ENCODE measurements at regions not wholly inside any gene's neighbourhood (a gene's known extent, or its start where the extent isn't known, plus 50 kb on each side); places are given as distances from the start of the nearest gene placed in this dataset.

DNA sequence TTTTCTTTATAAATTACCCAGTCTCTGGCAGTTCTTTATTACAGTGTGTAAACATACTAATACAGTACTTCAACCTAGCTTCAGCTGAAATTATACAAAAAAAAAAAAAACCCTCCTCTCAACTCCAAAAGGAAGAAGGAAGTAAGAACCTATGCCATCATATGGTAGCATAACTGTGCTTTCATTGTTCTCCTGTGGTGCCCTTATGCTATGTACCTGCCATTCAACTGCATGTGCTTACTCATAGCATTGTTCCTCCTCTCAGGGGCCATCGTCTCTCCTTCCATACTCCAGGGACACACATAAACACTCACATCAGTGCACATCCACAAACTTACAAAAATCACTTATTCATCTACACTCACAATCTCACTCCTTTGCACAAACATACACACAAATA, 470.1 kb upstream of the HS3ST1 start:
- no peaks in the 10 kb centered on the region for H3K79me2 ChIP-seq (ENCODE audit: control insufficient read depth, insufficient read depth, low read length)
- H2AFZ ChIP-seq (ENCODE audit: control insufficient read depth, low read length), result no peak overlapping the region
- H3K27me3 ChIP-seq (ENCODE audit: control insufficient read depth, extremely low read depth, insufficient read depth, low read length), result no peaks in the 10 kb centered on the region
- no peak overlapping the region for H3K4me2 ChIP-seq (ENCODE audit: control insufficient read depth, extremely low read depth, insufficient read depth, low read depth, low read length)
- no peak overlapping the region for H3K27ac ChIP-seq (ENCODE audit: control insufficient read depth, insufficient read depth, low read length)
- no peaks in the 10 kb centered on the region for H4K20me1 ChIP-seq (ENCODE audit: control insufficient read depth, extremely low read depth, insufficient read depth, low read length)
- DNase-seq (ENCODE audit: low read depth, low spot score), result no peak
- TF ChIP-seq EZH2 (IDR thresholded peaks at IDR 0.05; ENCODE audit: low read length), result no peak
- TF ChIP-seq, protein P1, sequence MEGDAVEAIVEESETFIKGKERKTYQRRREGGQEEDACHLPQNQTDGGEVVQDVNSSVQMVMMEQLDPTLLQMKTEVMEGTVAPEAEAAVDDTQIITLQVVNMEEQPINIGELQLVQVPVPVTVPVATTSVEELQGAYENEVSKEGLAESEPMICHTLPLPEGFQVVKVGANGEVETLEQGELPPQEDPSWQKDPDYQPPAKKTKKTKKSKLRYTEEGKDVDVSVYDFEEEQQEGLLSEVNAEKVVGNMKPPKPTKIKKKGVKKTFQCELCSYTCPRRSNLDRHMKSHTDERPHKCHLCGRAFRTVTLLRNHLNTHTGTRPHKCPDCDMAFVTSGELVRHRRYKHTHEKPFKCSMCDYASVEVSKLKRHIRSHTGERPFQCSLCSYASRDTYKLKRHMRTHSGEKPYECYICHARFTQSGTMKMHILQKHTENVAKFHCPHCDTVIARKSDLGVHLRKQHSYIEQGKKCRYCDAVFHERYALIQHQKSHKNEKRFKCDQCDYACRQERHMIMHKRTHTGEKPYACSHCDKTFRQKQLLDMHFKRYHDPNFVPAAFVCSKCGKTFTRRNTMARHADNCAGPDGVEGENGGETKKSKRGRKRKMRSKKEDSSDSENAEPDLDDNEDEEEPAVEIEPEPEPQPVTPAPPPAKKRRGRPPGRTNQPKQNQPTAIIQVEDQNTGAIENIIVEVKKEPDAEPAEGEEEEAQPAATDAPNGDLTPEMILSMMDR (optimal IDR thresholded peaks at IDR 0.05 in 1 of 3, IDR thresholded peaks at IDR 0.05 in 1 of 3, conservative IDR thresholded peaks at IDR 0.05 in 1 of 3; ENCODE audit: extremely low read depth in 1 of 3, insufficient read depth in 2 of 3, low read length in 3 of 3), result no peak
- no peak overlapping the region for H3K9ac ChIP-seq (ENCODE audit: control insufficient read depth, extremely low read depth, insufficient read depth, low read length)
- no peak for FAIRE-seq
- no peak overlapping the region for H3K4me3 ChIP-seq (ENCODE audit: control insufficient read depth in 2 of 3, extremely low read depth in 1 of 3, insufficient read depth in 2 of 3, low read depth in 1 of 3, low read length in 3 of 3)
- H3K9me1 ChIP-seq (ENCODE audit: control insufficient read depth, extremely low read depth, insufficient read depth, low read length), result no peaks in the 10 kb centered on the region
- no peaks in the 10 kb centered on the region for H3K4me1 ChIP-seq (ENCODE audit: control insufficient read depth, extremely low read depth, insufficient read depth, low read length)
- H3K9me3 ChIP-seq (ENCODE audit: control insufficient read depth, low read depth, low read length), result no peaks in the 10 kb centered on the region
- no peaks in the 10 kb centered on the region for H3K36me3 ChIP-seq (ENCODE audit: control insufficient read depth in 2 of 2, extremely low read depth in 1 of 2, insufficient read depth in 2 of 2, low read length in 2 of 2)
- dilution Hi-C loops (cut with MboI; ENCODE audit: extremely low pct_ligation_motif_present, low sequenced_read_pairs), result no loop called here

DNA sequence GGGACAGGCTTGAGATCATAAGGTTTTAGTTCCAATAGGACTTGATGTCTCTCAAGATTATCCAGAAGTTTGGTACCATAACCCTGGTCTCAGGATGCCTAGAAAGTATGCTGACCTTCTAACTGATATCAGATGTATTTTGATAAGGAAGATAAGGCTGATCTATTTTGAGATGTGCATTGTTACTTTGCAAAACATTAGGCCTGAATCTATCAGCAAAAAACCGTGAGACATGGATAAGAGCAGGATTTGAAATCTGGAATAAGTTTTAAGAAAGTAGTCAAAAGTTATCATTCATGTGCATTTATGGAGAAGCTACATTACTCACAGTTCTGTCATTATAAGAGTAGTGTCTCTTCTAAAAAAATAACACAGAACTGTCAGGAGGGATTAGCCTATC, 467.1 kb upstream of the HS3ST1 start:
- Histone ChIP-seq H3K9me3 (ENCODE audit: control insufficient read depth, low read depth, low read length) (no peaks in the 10 kb centered on the region), H3K4me1 (ENCODE audit: control insufficient read depth, extremely low read depth, insufficient read depth, low read length) (no peaks in the 10 kb centered on the region), H3K27me3 (ENCODE audit: control insufficient read depth, extremely low read depth, insufficient read depth, low read length) (no peaks in the 10 kb centered on the region), H4K20me1 (ENCODE audit: control insufficient read depth, extremely low read depth, insufficient read depth, low read length) (no peaks in the 10 kb centered on the region), H3K9me1 (ENCODE audit: control insufficient read depth, extremely low read depth, insufficient read depth, low read length) (no peaks in the 10 kb centered on the region), H2AFZ (ENCODE audit: control insufficient read depth, low read length) (no peak overlapping the region), H3K27ac (ENCODE audit: control insufficient read depth, insufficient read depth, low read length) (no peak overlapping the region), H3K79me2 (ENCODE audit: control insufficient read depth, insufficient read depth, low read length) (no peaks in the 10 kb centered on the region), H3K36me3 (ENCODE audit: control insufficient read depth in 2 of 2, extremely low read depth in 1 of 2, insufficient read depth in 2 of 2, low read length in 2 of 2) (no peaks in the 10 kb centered on the region), H3K4me2 (ENCODE audit: control insufficient read depth, extremely low read depth, insufficient read depth, low read depth, low read length) (no peak overlapping the region), H3K9ac (ENCODE audit: control insufficient read depth, extremely low read depth, insufficient read depth, low read length) (no peak overlapping the region), H3K4me3 (ENCODE audit: control insufficient read depth in 2 of 3, extremely low read depth in 1 of 3, insufficient read depth in 2 of 3, low read depth in 1 of 3, low read length in 3 of 3) (no peak overlapping the region)
- DNase-seq (ENCODE audit: low read depth, low spot score) (no peak), FAIRE-seq (no peak)
- TF ChIP-seq, protein P1 (optimal IDR thresholded peaks at IDR 0.05 in 1 of 3, IDR thresholded peaks at IDR 0.05 in 1 of 3, conservative IDR thresholded peaks at IDR 0.05 in 1 of 3; ENCODE audit: extremely low read depth in 1 of 3, insufficient read depth in 2 of 3, low read length in 3 of 3), result no peak
- no peak for TF ChIP-seq EZH2 (IDR thresholded peaks at IDR 0.05; ENCODE audit: low read length)
- dilution Hi-C loops (cut with MboI; ENCODE audit: extremely low pct_ligation_motif_present, low sequenced_read_pairs), result no loop called here

All from keratinocyte (primary cell).